H1 (cell line): ENCODE measurements at regions not wholly inside any gene's neighbourhood (a gene's known extent, or its start where the extent isn't known, plus 50 kb on each side); places are given as distances from the start of the nearest gene placed in this dataset.

Experiments
- CEBPB ChIP-seq: IDR thresholded peaks from 2 replicates; pipeline ENCODE4 v1.6.1; 2012; ENCODE audit warnings: low read depth, low read length
- CHD2 ChIP-seq: IDR thresholded peaks from 2 replicates; pipeline ENCODE4 v1.6.1; 2012; ENCODE audit warnings: low read length, improper control_type of control experiment
- EGR1 ChIP-seq: IDR thresholded peaks from 2 replicates; pipeline ENCODE4 v1.6.1; 2011; ENCODE audit warnings: low read depth, low read length, borderline replicate concordance
- EP300 ChIP-seq, 2 experiments: IDR thresholded peaks; 1 replicate in 1 of 2; 2 replicates in 1 of 2; pipeline ENCODE4 v1.6.1; 2011 to 2012; ENCODE audit warnings: low read depth in 2 of 2, low read length in 2 of 2, mild to moderate bottlenecking in 2 of 2, borderline replicate concordance in 1 of 2, inconsistent platforms in 1 of 2, moderate library complexity in 1 of 2
- EZH2 ChIP-seq: fragments of 200-600 bp; sonication (generic); IDR thresholded peaks from 2 replicates; pipeline ENCODE4 v1.7.1; 2012; ENCODE audit warnings: low read depth, mild to moderate bottlenecking, moderate library complexity, low read length, inconsistent platforms; ENCODE audit not compliant: severe bottlenecking
- MAFK ChIP-seq: IDR thresholded peaks from 2 replicates; pipeline ENCODE4 v1.6.1; 2012; ENCODE audit warnings: low read depth, mild to moderate bottlenecking, improper control_type of control experiment, low read length
- POLR2A ChIP-seq, 2 experiments: IDR thresholded peaks; 1 replicate in 1 of 2; 2 replicates in 1 of 2; pipeline ENCODE4 v1.6.1; 2011; ENCODE audit warnings: low read depth in 2 of 2, low read length in 2 of 2, mild to moderate bottlenecking in 2 of 2; ENCODE audit errors: control extremely low read depth in 1 of 2
- RFX5 ChIP-seq: IDR thresholded peaks from 2 replicates; pipeline ENCODE4 v1.6.1; 2011; ENCODE audit warnings: low read depth, low read length, improper control_type of control experiment, borderline replicate concordance
- RNF2 ChIP-seq: fragments of 200-900, 300-1000 bp; sonication (generic); IDR thresholded peaks from 2 replicates; pipeline ENCODE4 v1.7.1; 2016; ENCODE audit warnings: borderline replicate concordance, low read depth, mild to moderate bottlenecking, antibody characterized with exemption, low read length; ENCODE audit not compliant: poor library complexity, severe bottlenecking; ENCODE audit errors: missing control alignments
- RXRA ChIP-seq: IDR thresholded peaks from 2 replicates; pipeline ENCODE4 v1.6.1; 2011; ENCODE audit warnings: low read depth, mild to moderate bottlenecking, low read length, moderate library complexity; ENCODE audit not compliant: insufficient read depth
- YY1 ChIP-seq: IDR thresholded peaks from 2 replicates; pipeline ENCODE4 v1.6.1; 2011; ENCODE audit warnings: low read depth, mild to moderate bottlenecking, low read length
- TF ChIP-seq, protein P1 (sequence below), 3 experiments: IDR thresholded peaks; 1 replicate in 2 of 3; 2 replicates in 1 of 3; pipeline versions ENCODE4 v1.5.1 to v1.6.1; 2011; ENCODE audit warnings: low read length in 3 of 3, mild to moderate bottlenecking in 3 of 3, inconsistent platforms in 2 of 3, low read depth in 1 of 3, moderate library complexity in 1 of 3; ENCODE audit not compliant: insufficient read depth in 1 of 3; ENCODE audit errors: control extremely low read depth in 1 of 3
- TF ChIP-seq, protein P2 (sequence below): IDR thresholded peaks from 2 replicates; pipeline ENCODE4 v1.6.1; 2012; ENCODE audit warnings: low read length, inconsistent platforms

DNA sequence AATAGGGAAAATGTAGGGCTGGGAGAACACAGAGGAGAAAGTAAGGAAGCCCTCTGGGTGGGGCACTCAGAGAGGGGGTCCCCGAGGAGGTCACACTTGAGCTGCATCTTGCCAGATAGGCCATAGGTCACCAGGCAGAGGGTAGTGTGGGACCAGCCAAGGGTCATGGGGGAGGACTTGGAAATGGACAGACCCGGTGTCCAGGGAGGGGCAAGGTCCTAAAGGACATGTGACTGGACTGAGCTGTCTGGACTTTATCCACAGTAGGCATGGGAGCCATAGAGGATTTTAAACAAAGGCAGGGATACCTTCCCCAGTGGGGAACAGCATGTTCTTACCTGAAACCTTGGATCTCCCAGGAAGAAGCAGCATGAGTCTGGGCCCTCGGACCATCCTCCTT, 266.7 kb downstream of the LRFN2 start:
- TF ChIP-seq CHD2 (no peak), MAFK (no peak), CEBPB (no peak), EP300 (IDR thresholded peaks at IDR 0.05; ENCODE audit: borderline replicate concordance in 1 of 2, low read depth in 2 of 2, low read length in 2 of 2) (no peak), RFX5 (no peak), YY1 (no peak), RXRA (no peak), EZH2 (no peak), RNF2 (no peak), EGR1 (no peak), POLR2A (IDR thresholded peaks at IDR 0.05; ENCODE audit: control extremely low read depth in 1 of 2, low read depth in 2 of 2, low read length in 2 of 2) (no peak)
- TF ChIP-seq, protein P1, sequence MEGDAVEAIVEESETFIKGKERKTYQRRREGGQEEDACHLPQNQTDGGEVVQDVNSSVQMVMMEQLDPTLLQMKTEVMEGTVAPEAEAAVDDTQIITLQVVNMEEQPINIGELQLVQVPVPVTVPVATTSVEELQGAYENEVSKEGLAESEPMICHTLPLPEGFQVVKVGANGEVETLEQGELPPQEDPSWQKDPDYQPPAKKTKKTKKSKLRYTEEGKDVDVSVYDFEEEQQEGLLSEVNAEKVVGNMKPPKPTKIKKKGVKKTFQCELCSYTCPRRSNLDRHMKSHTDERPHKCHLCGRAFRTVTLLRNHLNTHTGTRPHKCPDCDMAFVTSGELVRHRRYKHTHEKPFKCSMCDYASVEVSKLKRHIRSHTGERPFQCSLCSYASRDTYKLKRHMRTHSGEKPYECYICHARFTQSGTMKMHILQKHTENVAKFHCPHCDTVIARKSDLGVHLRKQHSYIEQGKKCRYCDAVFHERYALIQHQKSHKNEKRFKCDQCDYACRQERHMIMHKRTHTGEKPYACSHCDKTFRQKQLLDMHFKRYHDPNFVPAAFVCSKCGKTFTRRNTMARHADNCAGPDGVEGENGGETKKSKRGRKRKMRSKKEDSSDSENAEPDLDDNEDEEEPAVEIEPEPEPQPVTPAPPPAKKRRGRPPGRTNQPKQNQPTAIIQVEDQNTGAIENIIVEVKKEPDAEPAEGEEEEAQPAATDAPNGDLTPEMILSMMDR (IDR thresholded peaks at IDR 0.05; ENCODE audit: control extremely low read depth in 1 of 3, insufficient read depth in 1 of 3, low read depth in 1 of 3, low read length in 3 of 3): no peak
- TF ChIP-seq, protein P2, sequence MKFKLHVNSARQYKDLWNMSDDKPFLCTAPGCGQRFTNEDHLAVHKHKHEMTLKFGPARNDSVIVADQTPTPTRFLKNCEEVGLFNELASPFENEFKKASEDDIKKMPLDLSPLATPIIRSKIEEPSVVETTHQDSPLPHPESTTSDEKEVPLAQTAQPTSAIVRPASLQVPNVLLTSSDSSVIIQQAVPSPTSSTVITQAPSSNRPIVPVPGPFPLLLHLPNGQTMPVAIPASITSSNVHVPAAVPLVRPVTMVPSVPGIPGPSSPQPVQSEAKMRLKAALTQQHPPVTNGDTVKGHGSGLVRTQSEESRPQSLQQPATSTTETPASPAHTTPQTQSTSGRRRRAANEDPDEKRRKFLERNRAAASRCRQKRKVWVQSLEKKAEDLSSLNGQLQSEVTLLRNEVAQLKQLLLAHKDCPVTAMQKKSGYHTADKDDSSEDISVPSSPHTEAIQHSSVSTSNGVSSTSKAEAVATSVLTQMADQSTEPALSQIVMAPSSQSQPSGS: no peak
